A673 (cell line): ENCODE measurements at regions not wholly inside any gene's neighbourhood (a gene's known extent, or its start where the extent isn't known, plus 50 kb on each side); places are given as distances from the start of the nearest gene placed in this dataset.

Source experiments
- CTCF ChIP-seq: fragments of 300-800, 200-600 bp; sonication (generic); conservative IDR thresholded peaks from 2 replicates; pipeline ENCODE4 v1.5.1; 2017; ENCODE audit warnings: low read depth, mild to moderate bottlenecking, antibody characterized with exemption, low read length, moderate library complexity, mixed read lengths
- EZH2 ChIP-seq: fragments of 200-600 bp; sonication (generic); IDR thresholded peaks from 2 replicates; pipeline ENCODE4 v1.6.1; 2017; ENCODE audit warnings: borderline replicate concordance, low read depth, mild to moderate bottlenecking, mixed read lengths, antibody characterized with exemption, low read length; ENCODE audit not compliant: poor library complexity, severe bottlenecking

- TF ChIP-seq CTCF: no peak
- TF ChIP-seq EZH2: no peak
Observed at GRCh38 chr21:22880573-22880972, 1882.4 kb downstream of the NCAM2 start.
